ENCODE measurements at regions not wholly inside any gene's neighbourhood (a gene's known extent, or its start where the extent isn't known, plus 50 kb on each side); places are given as distances from the start of the nearest gene placed in this dataset.

DNA sequence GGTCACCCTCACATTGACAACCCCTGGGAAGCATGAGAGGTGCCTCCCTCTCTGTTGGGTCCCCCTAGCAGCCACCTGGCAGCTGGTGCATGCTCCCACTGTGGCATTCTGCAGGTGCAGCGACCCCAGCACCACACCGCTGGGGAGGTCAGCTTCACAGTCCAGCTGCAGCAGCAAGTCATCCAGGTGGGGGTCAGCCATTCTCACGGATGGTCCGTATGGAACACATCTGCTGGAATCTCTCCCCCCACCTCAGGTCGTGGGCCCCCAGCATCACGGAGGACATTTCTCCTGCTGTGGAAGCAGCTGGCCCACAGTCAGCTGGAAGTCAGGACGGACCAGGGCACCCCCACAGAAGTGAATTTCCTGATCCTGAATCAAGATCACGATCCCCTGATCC is 201.3 kb downstream of the COG6 start:
- DNase-seq (ENCODE audit: low read depth), result no peak

- DNase-seq (ENCODE audit: low read depth), result no peak
These were observed 203.3 kb downstream of the COG6 start for GRCh38 chr13:39858794-39859193.

- DNase-seq (ENCODE audit: low read depth), result no peak
These were observed 204.4 kb downstream of the COG6 start for GRCh38 chr13:39859898-39860297.

GRCh38 chr13:39862900-39863299 is 207.4 kb downstream of the COG6 start:
- peak; percentile 38 for DNase-seq (ENCODE audit: low read depth)

- peak; percentile 72 for DNase-seq (ENCODE audit: low read depth)
These were observed 208.8 kb downstream of the COG6 start for GRCh38 chr13:39864221-39864620.

- DNase-seq (ENCODE audit: low read depth), result no peak
These were observed 211.3 kb downstream of the COG6 start for GRCh38 chr13:39866722-39867121.

DNA sequence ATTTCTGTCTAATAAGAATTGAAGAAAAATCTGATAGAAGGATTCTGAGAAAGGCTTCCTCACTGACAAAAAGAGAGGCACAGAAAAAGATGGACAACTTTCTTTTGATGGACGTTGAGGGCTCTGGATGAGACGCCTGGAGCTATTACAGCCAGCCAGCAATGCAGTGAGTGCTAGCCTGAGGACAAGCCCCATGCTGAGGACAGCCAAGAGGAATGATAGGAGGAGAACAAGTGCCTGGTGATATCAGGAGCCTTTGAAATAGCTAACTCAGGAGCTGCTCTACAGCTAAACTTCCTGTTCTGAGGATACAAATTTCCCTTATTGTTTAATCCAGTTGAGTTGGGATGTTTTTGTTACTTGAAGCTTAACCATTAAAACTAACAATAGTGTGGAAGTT is 212.3 kb downstream of the COG6 start:
- no peak for DNase-seq (ENCODE audit: low read depth)

DNA sequence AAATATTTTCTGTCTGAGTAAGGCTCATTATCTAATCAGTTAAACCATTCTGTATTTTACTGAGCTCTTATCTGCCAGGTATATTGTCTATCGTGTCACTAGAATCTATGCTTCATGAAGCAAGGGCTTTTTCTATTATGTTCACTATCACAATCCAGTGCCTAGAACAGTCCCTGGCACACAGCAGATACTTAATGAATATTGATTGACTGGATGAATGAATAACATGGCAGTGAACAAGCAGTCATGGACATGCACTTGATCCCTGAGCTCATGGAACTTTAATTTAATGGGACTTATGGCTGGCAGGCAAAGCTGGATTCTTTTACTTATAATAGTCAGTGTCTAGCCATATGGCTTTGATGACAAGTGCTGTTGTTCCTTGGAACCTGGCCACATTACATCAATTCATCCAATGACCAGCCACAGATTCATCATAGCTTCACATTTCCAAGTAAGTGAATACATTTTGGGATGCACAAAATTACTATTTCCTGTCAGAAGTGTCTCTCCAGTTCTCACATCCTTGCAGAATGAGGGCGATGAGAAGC is 214.8 kb downstream of the COG6 start:
- no peak for DNase-seq (ENCODE audit: low read depth)

DNA sequence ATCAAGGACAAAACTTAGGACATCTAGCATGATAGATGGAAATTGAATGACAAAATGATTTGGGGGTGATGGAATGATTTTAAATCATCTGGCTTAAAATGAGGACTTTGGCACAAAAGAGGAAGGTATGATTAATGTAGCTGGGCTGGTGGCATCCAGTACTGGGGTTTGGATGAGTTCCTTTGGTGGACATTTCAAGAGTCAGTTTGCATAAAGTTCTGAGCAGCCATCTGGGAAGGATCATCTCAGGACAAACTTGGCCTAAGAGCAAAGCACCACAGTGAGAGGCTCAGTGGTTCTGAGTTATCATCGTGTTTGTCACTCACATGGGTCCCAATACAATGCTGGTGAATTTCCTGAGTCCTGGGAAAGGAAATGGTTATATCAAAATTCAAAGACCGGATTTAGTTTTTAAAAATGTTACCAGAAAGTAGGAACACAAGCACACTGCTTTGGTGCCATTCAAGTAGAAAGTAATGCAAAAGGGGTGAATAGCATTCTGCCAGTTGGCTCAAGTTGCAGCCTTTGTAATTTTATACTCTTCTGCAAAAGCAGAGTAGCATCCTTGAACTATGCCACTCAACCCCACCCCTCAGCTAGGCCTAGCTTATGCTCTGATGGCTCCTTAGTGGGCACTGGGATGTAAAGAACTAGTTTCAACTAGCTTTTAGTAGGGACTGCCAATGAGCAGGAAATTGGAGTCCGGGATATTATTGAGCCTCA is 219.0 kb downstream of the COG6 start:
- DNase-seq (ENCODE audit: low read depth), result no peak

DNA sequence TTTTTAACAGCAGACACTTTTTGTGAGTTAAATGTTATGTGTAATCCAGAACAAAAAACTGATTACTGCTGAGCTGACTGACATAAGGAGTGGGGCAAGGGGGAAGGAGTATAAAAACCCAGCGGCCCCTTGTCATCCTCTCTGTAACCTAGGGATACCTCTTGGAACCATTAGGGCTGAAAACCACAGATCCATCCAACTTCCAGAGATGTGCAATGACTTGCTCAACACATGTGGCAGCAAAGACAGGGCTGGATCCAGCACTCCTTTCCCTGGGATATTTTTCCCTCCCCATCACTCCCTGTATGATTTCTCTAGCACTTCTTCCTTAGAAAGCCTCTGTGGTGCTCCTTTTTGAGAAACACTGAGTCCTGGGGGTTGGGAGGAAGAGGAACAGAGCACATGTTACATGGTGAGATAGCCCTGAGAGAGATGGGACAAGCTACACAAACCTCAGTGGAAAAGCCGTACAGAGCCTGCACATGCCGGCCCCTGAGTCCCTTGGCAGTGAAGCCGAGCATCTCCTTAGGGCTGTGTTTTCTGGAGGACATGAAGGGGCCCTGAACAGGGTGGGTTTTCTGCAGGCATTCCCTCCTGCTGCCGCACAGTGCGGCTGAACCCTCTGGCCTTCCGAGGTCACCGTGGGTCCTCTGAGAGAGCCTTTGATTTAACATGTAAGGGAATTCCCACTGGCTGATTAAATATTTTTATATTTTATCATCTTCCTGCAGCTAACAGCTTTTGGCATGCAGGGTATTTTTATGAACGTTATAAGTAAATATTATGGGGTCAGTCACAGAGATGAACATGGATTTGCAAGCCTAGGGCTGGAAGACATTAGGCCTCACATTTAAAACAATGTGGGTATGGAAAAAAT is 219.9 kb downstream of the COG6 start:
- no peak for DNase-seq (ENCODE audit: low read depth)

GRCh38 chr13:39876258-39876657 is 220.8 kb downstream of the COG6 start:
- peak; percentile 87 for DNase-seq (ENCODE audit: low read depth)

GRCh38 chr13:39877134-39877533 is 221.7 kb downstream of the COG6 start:
- DNase-seq (ENCODE audit: low read depth), result no peak

- no peak for DNase-seq (ENCODE audit: low read depth)
These were observed 224.0 kb downstream of the COG6 start for GRCh38 chr13:39879286-39880035.

- DNase-seq (ENCODE audit: low read depth), result no peak
These were observed 225.9 kb downstream of the COG6 start for GRCh38 chr13:39881383-39881782.

- peak; percentile 25 for DNase-seq (ENCODE audit: low read depth)
These were observed 226.4 kb downstream of the COG6 start for GRCh38 chr13:39881887-39882286.

- no peak for DNase-seq (ENCODE audit: low read depth)
These were observed 228.7 kb downstream of the COG6 start for GRCh38 chr13:39884166-39884565.

DNA sequence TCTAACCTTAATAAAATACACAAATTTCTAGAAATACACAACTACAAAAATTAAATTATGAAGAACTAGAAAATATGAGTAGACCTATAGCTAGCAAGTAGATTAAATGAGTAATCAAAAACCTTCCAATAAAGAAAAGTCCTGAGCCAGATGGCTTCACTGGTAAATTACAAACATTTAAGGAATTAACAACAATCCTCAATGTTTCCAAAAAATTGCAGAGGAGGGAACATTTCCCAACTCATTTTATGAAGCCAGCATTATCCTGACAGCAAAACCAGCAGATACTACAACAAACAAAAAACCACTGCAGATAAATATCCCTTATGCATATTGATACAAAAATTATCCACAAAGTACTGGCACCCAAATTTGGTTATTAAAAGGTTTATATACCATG is 230.9 kb downstream of the COG6 start:
- no peak for DNase-seq (ENCODE audit: low read depth)

GRCh38 chr13:39887387-39887786 is 231.9 kb downstream of the COG6 start:
- DNase-seq (ENCODE audit: low read depth), result no peak

DNA sequence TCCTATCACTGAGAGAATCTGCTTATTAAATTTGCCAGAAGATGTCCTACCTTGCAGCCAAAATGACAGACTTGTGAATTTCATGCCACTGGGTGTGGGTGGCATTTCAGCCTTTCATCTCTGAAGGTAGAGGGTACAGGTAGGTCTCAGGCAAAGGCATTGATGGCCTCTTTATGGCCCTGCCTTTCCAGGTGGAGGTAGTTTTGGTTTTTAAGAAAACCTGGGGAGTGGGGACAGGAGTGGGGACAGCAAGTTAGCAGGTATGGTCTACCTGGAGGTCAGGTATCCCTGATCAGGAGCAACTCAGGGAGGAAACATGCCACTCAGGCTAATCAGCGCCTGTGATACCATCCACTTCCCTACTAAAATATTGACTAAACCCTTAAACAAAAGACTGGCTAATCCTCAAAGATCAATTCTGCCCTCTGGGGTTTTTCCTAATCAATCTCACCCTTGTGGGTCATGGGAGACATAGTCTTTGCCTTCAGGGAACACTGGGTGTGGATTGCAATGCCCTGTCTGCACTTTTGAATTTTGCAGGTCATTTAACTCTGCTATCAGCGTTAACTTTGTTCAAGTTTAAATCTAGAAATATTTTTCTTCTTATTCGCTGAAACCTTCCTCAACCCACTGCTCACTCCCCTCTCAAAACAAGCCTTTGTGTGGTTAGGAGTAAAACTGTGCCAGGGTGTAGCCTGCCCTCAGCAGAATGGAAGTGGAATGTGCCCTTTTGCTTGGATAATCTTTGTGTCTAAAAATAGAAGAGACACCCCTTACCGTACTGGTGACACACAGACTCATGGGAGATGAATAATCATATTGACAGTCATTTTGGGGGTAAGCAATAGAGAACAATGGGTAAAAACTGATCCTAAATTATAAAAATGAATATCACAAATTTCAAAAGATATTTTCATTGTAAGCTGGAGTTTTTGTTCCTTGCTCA is 233.7 kb downstream of the COG6 start:
- peak; percentile 41 for DNase-seq (ENCODE audit: low read depth)

DNA sequence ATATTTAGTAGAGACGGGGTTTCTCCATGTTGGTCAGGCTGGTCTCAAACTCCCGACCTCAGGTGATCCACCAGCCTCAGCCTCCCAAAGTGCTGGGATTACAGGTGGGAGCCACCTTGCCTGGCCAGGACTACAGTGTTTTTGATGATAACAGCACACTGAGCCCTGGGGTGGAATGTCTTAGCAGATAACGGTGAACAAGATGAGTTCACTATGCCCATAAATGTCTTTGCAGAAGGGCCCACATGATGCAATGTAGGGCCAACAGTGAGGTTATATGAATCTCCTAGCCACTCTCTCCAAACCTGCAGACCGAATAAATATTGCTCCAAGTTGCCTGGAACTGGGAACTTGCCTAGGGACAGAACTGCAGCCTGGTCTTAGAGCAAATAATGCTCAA is 235.1 kb downstream of the COG6 start:
- DNase-seq (ENCODE audit: low read depth), result no peak

Data from HT1080 (cell line).